Naive thymus-derived CD4-positive, alpha-beta T cell (primary cell): ENCODE measurements at regions not wholly inside any gene's neighbourhood (a gene's known extent, or its start where the extent isn't known, plus 50 kb on each side); places are given as distances from the start of the nearest gene placed in this dataset.
A peak's percentile ranks its signal among the peaks of the same experiment; 100 is the strongest.

Source experiments
- ATAC-seq: fragments of 150-1000 bp; cut with Tn5 transposase; 2 replicates; pipeline ENCODE4 v1.10.0; 2021; ENCODE audit warnings: mild to moderate bottlenecking, moderate library complexity
- CTCF ChIA-PET: fragments of 350-600 bp; sonication (Branson Sonifier 250); formaldehyde crosslinking; loops from one replicate; lab custom pipeline; 2021; ENCODE audit warnings: antibody characterized with exemption; lab: Charles Lee
- POLR2A ChIA-PET: fragments of 350-600 bp; sonication (Branson Sonifier 250); formaldehyde crosslinking; loops from one replicate; lab custom pipeline; 2021; ENCODE audit warnings: antibody characterized with exemption, inconsistent platforms; lab: Charles Lee
- DNase-seq, 9 donors: peaks; one replicate each; pipeline versions ENCODE4 v3.0.0 to v3.0.0-alpha.2; 2020 to 2022; ENCODE audit warnings: mixed read lengths in 1 of 9
- H3K27ac ChIP-seq: one replicate; pipeline ENCODE4 v1.7.0; 2013; ENCODE audit warnings: mild to moderate bottlenecking, low read depth, low read length, moderate library complexity
- H3K27me3 ChIP-seq, 2 donors: one replicate each; pipeline ENCODE4 v1.7.0; 2013; ENCODE audit warnings: low read length in 2 of 2, mild to moderate bottlenecking in 2 of 2, moderate library complexity in 2 of 2; ENCODE audit not compliant: control insufficient read depth in 2 of 2, insufficient read depth in 2 of 2
- H3K36me3 ChIP-seq, 3 experiments: 1 replicate in 2 of 3; 2 replicates in 1 of 3; pipeline ENCODE4 v1.7.0; 2013; ENCODE audit warnings: low read length in 3 of 3, mild to moderate bottlenecking in 3 of 3, moderate library complexity in 1 of 3; ENCODE audit not compliant: insufficient read depth in 3 of 3, control insufficient read depth in 2 of 3
- H3K4me1 ChIP-seq, 2 donors: one replicate each; pipeline ENCODE4 v1.7.0; 2013; ENCODE audit warnings: low read length in 2 of 2, mild to moderate bottlenecking in 2 of 2, moderate library complexity in 1 of 2; ENCODE audit not compliant: control insufficient read depth in 2 of 2, insufficient read depth in 2 of 2
- H3K4me3 ChIP-seq: 2 replicates; pipeline ENCODE4 v1.7.0; 2013; ENCODE audit warnings: mild to moderate bottlenecking, low read length
- H3K9me3 ChIP-seq, 3 experiments: 1 replicate in 2 of 3; 2 replicates in 1 of 3; pipeline ENCODE4 v1.7.0; 2013; ENCODE audit warnings: low read length in 3 of 3; ENCODE audit not compliant: control insufficient read depth in 2 of 3
- H3K27ac Mint-ChIP-seq, 9 donors: one replicate each; pipeline ENCODE4 v1.8.0; 2020 to 2022; ENCODE audit warnings: mixed read lengths in 9 of 9, mild to moderate bottlenecking in 8 of 9, moderate library complexity in 5 of 9, inconsistent platforms in 2 of 9
- H3K27me3 Mint-ChIP-seq, 5 donors: one replicate each; pipeline ENCODE4 v1.8.0; 2021 to 2022; ENCODE audit warnings: mixed read lengths in 5 of 5, mild to moderate bottlenecking in 1 of 5
- H3K36me3 Mint-ChIP-seq, 5 donors: one replicate each; pipeline ENCODE4 v1.8.0; 2020 to 2022; ENCODE audit warnings: mixed read lengths in 5 of 5, mild to moderate bottlenecking in 3 of 5, inconsistent platforms in 1 of 5
- H3K4me1 Mint-ChIP-seq, 7 donors: one replicate each; pipeline ENCODE4 v1.8.0; 2020 to 2022; ENCODE audit warnings: mixed read lengths in 7 of 7, mild to moderate bottlenecking in 3 of 7, inconsistent platforms in 1 of 7
- H3K4me3 Mint-ChIP-seq, 10 donors: one replicate each; pipeline ENCODE4 v1.8.0; 2020 to 2022; ENCODE audit warnings: mild to moderate bottlenecking in 10 of 10, mixed read lengths in 10 of 10, moderate library complexity in 6 of 10, inconsistent platforms in 2 of 10
- H3K9me3 Mint-ChIP-seq, 11 donors: one replicate each; pipeline ENCODE4 v1.8.0; 2020 to 2022; ENCODE audit warnings: mixed read lengths in 11 of 11, mild to moderate bottlenecking in 4 of 11, inconsistent platforms in 1 of 11, moderate library complexity in 1 of 11
- intact Hi-C, 2 donors: fragments of 100-400 bp; cut with micrococcal nuclease; formaldehyde crosslinking; loops; one replicate each; pipeline ENCODE4 v1.15.1; 2023

DNA sequence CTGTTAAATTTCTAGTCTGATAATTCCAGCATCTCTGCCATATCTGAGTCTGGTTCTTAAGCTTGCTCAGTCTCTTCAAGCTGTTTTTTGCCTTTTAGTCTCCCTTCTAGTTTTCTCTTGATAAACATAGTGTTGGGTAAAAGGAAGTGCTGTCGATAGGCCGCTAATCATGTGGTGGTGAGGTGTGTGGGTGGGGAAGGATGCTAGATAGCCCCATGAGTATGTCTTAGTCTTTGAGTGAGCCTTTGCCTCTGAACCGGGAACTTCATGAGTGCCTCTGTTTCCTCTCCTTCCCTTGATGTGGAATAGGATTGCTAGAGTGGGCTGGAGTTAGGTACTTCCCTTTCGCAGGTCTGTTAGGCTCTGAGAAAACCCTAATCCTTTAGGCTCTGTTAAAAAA lies 441.8 kb downstream of the INHBA start:
- no peak for DNase-seq
- intact Hi-C loops = no loop called here
- no peak overlapping the region for H3K27ac Mint-ChIP-seq
- peaks cover 0 to 8% (median 2%) of the 10 kb centered on the region in 11 donors for H3K9me3 Mint-ChIP-seq
- H3K36me3 Mint-ChIP-seq = no peaks in the 10 kb centered on the region
- Histone ChIP-seq H3K27ac (no peak overlapping the region), H3K4me3 (no peak overlapping the region), H3K27me3 (no peaks in the 10 kb centered on the region), H3K36me3 (no peaks in the 10 kb centered on the region), H3K9me3 (no peaks in the 10 kb centered on the region), H3K4me1 (no peaks in the 10 kb centered on the region)
- H3K4me3 Mint-ChIP-seq = no peak overlapping the region
- CTCF ChIA-PET = no interaction called here
- POLR2A ChIA-PET = no interaction called here
- H3K27me3 Mint-ChIP-seq = no peaks in the 10 kb centered on the region
- ATAC-seq = no peak
- H3K4me1 Mint-ChIP-seq = no peaks in the 10 kb centered on the region

DNA sequence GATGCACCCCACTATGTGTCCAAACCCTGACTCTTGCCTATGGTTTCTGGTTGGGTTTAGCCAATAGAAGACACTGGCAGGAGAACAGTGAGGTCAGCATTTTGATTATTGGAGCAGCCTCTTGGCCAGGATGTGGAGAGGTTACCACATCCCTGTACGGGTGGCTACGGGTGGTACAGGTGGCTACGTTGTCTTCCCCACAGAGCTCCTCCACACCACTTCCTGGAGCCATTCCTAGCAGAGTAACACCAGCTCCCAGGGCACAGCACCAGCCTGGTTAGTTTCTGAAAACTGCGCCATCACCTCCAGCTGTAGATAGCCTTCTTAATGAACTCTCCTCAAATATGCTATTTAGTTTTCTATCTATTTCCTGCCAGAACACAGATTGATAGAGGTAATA lies 445.2 kb downstream of the INHBA start:
- CTCF ChIA-PET = no interaction called here
- Histone ChIP-seq H3K4me3 (no peak overlapping the region), H3K9me3 (no peaks in the 10 kb centered on the region), H3K27ac (no peak overlapping the region), H3K36me3 (no peaks in the 10 kb centered on the region), H3K4me1 (no peaks in the 10 kb centered on the region), H3K27me3 (no peaks in the 10 kb centered on the region)
- ATAC-seq (no peak), DNase-seq (no peak)
- Mint-ChIP-seq H3K36me3 (no peaks in the 10 kb centered on the region), H3K27ac (no peak overlapping the region), H3K9me3 (peaks cover 0 to 13% (median 3%) of the 10 kb centered on the region in 11 donors), H3K4me1 (no peaks in the 10 kb centered on the region), H3K4me3 (no peak overlapping the region), H3K27me3 (no peaks in the 10 kb centered on the region)
- intact Hi-C loops = no loop called here
- POLR2A ChIA-PET = no interaction called here

DNA sequence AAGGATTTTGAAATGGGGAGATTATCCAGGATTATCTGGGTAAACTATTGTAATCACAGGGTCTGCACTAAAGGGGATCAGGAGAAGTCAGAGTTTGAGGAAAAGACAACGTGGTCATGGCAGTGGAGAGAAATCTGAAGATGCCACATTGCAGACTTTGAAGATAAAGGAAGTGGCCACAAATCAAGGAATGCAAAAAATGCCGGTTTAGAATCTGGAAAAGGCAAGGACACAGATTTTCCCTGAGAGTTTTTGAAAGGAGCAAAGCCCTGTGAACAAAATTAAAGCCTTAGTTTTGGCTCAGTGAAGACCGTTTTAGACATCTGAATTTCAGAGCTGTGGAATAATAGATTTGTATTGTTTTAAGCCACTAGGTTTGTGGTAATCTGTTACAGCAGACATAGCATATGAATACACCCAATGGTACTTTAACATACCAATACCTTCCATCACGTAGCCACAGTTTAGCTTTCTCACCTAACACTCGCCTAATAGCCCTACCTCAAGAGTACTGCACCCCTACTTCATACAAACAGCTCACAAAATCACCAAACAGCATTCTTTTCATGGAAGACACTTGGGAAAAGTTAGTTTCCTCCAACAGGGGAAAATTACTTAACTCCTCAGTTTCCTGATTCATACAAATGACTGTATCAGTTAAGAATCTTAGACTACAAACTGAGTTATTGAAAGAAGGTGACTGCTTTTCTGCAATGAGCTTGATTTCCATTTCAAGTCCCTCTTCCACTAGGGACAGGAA lies 446.5 kb downstream of the INHBA start:
- intact Hi-C loops = no loop called here
- no peak overlapping the region for H3K4me3 Mint-ChIP-seq
- H3K27me3 Mint-ChIP-seq = no peaks in the 10 kb centered on the region
- H3K27ac Mint-ChIP-seq = no peak overlapping the region
- ATAC-seq = no peak
- no peaks in the 10 kb centered on the region for H3K4me1 ChIP-seq
- ChIA-PET POLR2A (no interaction called here), CTCF (no interaction called here)
- H3K36me3 ChIP-seq = no peaks in the 10 kb centered on the region
- no peak overlapping the region for H3K27ac ChIP-seq
- H3K27me3 ChIP-seq = no peaks in the 10 kb centered on the region
- H3K36me3 Mint-ChIP-seq = no peaks in the 10 kb centered on the region
- no peak for DNase-seq
- peaks cover 0 to 15% (median 3%) of the 10 kb centered on the region in 11 donors for H3K9me3 Mint-ChIP-seq
- H3K4me3 ChIP-seq = no peak overlapping the region
- H3K9me3 ChIP-seq = no peaks in the 10 kb centered on the region
- no peaks in the 10 kb centered on the region for H3K4me1 Mint-ChIP-seq

DNA sequence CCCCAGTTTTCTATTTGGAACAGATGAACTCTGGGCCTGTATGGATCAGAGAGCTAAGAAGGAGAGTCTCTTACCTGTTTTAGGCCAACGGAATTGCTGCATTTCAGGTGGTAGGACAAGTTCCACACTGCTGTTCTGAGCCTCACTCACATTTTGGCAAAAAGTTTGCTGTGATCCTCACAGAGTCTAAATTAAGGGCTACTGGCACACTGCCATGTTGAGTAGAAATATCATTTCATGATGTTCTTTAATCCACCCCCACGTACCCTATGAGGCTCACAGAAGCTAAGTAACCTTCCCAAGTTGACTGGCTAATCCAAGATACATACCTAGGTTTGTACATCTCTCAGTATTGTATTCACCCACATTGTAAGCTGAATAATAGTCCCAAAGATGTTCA lies 447.2 kb downstream of the INHBA start:
- POLR2A ChIA-PET = no interaction called here

DNA sequence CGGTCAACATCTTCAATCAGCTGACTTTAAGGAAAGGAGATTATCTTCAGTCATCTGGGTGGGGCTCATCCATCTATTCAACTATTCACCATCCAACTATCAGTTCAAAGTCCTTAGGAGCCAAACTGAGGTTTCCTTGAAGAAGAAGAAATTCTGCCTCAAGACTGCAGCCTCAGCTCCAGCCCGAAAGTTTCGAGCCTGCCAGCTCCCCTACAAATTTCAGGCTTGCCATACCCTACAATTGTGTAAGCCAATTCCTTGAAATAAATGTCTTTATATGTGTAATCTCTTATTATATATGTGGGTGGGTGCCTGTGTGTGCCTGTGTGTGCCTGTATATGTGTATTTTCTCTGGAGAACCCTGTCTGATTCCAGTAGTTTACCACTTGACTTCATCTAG lies 447.8 kb downstream of the INHBA start:
- H3K27ac Mint-ChIP-seq = peak overlapping the region in 1 of 9 donors; percentile 1
- Histone ChIP-seq H3K27ac (no peak overlapping the region), H3K4me3 (no peak overlapping the region), H3K4me1 (no peaks in the 10 kb centered on the region), H3K27me3 (no peaks in the 10 kb centered on the region), H3K9me3 (no peaks in the 10 kb centered on the region), H3K36me3 (no peaks in the 10 kb centered on the region)
- DNase-seq (no peak), ATAC-seq (no peak)
- H3K36me3 Mint-ChIP-seq = no peaks in the 10 kb centered on the region
- POLR2A ChIA-PET = no interaction called here
- H3K9me3 Mint-ChIP-seq = peaks cover 0 to 17% (median 3%) of the 10 kb centered on the region in 11 donors
- CTCF ChIA-PET = no interaction called here
- intact Hi-C loops = no loop called here
- no peak overlapping the region for H3K4me3 Mint-ChIP-seq
- no peaks in the 10 kb centered on the region for H3K27me3 Mint-ChIP-seq
- H3K4me1 Mint-ChIP-seq = no peaks in the 10 kb centered on the region

More for the DNA sequence above, 447.2 kb downstream of the INHBA start:
- intact Hi-C loops = no loop called here
- Histone ChIP-seq H3K27ac (no peak overlapping the region), H3K27me3 (no peaks in the 10 kb centered on the region), H3K36me3 (no peaks in the 10 kb centered on the region), H3K4me1 (no peaks in the 10 kb centered on the region), H3K9me3 (no peaks in the 10 kb centered on the region), H3K4me3 (no peak overlapping the region)
- H3K27ac Mint-ChIP-seq = no peak overlapping the region
- CTCF ChIA-PET = no interaction called here
- H3K27me3 Mint-ChIP-seq = no peaks in the 10 kb centered on the region
- H3K9me3 Mint-ChIP-seq = peaks cover 0 to 17% (median 2%) of the 10 kb centered on the region in 11 donors
- no peak overlapping the region for H3K4me3 Mint-ChIP-seq
- DNase-seq (no peak), ATAC-seq (no peak)
- no peaks in the 10 kb centered on the region for H3K4me1 Mint-ChIP-seq
- no peaks in the 10 kb centered on the region for H3K36me3 Mint-ChIP-seq

DNA sequence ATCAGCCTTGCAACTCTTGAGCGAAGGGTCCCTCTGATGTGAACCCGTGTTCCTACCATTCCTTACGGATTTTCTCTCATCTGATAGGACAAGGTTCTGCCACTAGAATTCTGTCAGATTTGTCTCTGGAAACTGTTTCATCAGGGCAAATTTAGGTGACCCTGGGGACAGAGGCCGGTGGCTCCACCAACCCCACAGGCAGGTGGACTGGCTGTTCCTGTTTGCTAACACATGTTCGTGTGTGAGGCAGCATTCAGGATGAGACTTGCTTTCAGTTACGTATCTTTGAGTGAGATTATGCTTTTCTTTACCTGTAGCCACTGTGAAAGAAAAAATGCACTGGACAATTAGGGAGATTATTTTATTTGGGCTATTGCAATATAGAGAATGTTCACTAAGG lies 449.9 kb downstream of the INHBA start:
- DNase-seq (no peak), ATAC-seq (no peak)
- Histone ChIP-seq H3K9me3 (no peaks in the 10 kb centered on the region), H3K4me3 (no peak overlapping the region), H3K27me3 (no peaks in the 10 kb centered on the region), H3K27ac (no peak overlapping the region), H3K36me3 (no peaks in the 10 kb centered on the region), H3K4me1 (no peaks in the 10 kb centered on the region)
- ChIA-PET CTCF (no interaction called here), POLR2A (no interaction called here)
- no peaks in the 10 kb centered on the region for H3K36me3 Mint-ChIP-seq
- no peak overlapping the region for H3K4me3 Mint-ChIP-seq
- H3K4me1 Mint-ChIP-seq = no peaks in the 10 kb centered on the region
- no peaks in the 10 kb centered on the region for H3K27me3 Mint-ChIP-seq
- intact Hi-C loops = no loop called here
- H3K9me3 Mint-ChIP-seq = peaks cover 0 to 17% (median 3%) of the 10 kb centered on the region in 11 donors
- no peak overlapping the region for H3K27ac Mint-ChIP-seq

DNA sequence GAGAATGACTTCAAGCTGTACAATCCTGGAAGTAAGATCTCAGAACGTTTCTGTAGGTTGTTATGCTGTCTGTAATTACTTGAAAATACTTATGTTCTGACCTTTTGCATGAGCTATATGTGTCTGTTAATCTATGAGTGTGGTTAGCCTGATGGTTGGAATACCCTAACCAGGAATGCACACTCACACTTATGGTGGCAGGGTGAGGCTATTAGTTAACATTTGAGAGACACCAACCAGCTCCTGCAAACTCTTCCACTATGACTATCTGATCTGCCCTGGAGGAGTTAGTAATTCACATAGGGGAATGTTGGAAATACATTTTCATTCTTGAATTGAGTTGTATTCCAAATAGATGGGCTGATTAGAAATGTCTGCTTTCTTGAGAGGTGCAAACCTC lies 450.3 kb downstream of the INHBA start:
- peaks cover 0 to 17% (median 3%) of the 10 kb centered on the region in 11 donors for H3K9me3 Mint-ChIP-seq
- CTCF ChIA-PET = no interaction called here
- H3K27ac Mint-ChIP-seq = no peak overlapping the region
- Histone ChIP-seq H3K36me3 (no peaks in the 10 kb centered on the region), H3K9me3 (no peaks in the 10 kb centered on the region), H3K4me3 (no peak overlapping the region), H3K27ac (no peak overlapping the region), H3K27me3 (no peaks in the 10 kb centered on the region), H3K4me1 (no peaks in the 10 kb centered on the region)
- POLR2A ChIA-PET = no interaction called here
- H3K27me3 Mint-ChIP-seq = no peaks in the 10 kb centered on the region
- intact Hi-C loops = no loop called here
- no peak for DNase-seq
- no peak for ATAC-seq
- no peaks in the 10 kb centered on the region for H3K36me3 Mint-ChIP-seq
- no peak overlapping the region for H3K4me3 Mint-ChIP-seq
- no peaks in the 10 kb centered on the region for H3K4me1 Mint-ChIP-seq
